DND-41 (cell line): ENCODE measurements at regions not wholly inside any gene's neighbourhood (a gene's known extent, or its start where the extent isn't known, plus 50 kb on each side); places are given as distances from the start of the nearest gene placed in this dataset.

ENCODE experiments used
- EZH2 ChIP-seq: IDR thresholded peaks from 3 replicates; pipeline ENCODE4 v1.6.1; 2012; ENCODE audit warnings: borderline replicate concordance, low read depth, mild to moderate bottlenecking, moderate library complexity, low read length, inconsistent platforms; ENCODE audit not compliant: severe bottlenecking
- TF ChIP-seq, protein P1 (sequence below): IDR thresholded peaks from 2 replicates; pipeline ENCODE4 v1.5.1; 2012; ENCODE audit warnings: borderline replicate concordance, low read length, moderate library complexity, mild to moderate bottlenecking; ENCODE audit not compliant: poor library complexity, severe bottlenecking; ENCODE audit errors: extremely low read depth

DNA sequence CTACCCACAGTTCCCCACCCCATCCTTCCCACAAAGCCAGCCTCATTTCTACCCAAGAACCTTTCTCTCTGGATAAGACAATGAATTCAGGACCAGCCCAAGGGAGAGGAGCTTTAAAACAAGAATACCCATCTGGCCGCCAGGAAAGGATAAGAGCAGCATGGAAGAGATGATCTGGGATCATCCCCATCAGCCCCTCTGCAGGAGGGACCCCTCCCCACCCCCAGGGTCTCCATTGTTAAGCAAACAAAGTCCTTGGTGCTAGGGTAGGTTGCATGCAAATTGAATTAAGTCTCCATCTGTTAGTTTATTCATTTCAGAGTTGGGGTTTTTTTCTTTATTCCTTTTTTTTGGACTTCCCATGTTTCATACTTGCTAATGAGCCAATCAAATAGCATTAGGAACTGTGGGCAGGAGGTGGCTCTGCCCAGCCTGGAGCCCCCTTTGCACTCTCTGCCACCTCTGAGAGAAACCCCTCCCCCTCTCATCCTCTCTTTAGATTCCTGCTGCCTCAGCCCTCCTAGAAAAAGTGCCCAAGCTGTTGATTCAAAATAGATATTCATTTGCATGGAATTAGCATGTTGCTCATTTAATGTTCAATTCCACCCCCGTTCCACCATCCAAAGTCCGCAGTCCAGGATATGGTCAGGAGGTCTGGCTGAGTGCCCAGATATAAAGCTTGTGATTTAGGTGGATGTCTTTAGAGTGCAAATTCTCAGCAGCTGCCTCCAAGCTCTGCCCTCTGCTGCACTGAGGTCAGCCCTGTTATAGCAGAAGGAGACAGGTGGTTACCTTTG, 138.5 kb upstream of the NCAM1 start:
- TF ChIP-seq, protein P1, sequence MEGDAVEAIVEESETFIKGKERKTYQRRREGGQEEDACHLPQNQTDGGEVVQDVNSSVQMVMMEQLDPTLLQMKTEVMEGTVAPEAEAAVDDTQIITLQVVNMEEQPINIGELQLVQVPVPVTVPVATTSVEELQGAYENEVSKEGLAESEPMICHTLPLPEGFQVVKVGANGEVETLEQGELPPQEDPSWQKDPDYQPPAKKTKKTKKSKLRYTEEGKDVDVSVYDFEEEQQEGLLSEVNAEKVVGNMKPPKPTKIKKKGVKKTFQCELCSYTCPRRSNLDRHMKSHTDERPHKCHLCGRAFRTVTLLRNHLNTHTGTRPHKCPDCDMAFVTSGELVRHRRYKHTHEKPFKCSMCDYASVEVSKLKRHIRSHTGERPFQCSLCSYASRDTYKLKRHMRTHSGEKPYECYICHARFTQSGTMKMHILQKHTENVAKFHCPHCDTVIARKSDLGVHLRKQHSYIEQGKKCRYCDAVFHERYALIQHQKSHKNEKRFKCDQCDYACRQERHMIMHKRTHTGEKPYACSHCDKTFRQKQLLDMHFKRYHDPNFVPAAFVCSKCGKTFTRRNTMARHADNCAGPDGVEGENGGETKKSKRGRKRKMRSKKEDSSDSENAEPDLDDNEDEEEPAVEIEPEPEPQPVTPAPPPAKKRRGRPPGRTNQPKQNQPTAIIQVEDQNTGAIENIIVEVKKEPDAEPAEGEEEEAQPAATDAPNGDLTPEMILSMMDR, result no peak
- no peak for TF ChIP-seq EZH2
